K562 (cell line): ENCODE measurements at regions not wholly inside any gene's neighbourhood (a gene's known extent, or its start where the extent isn't known, plus 50 kb on each side); places are given as distances from the start of the nearest gene placed in this dataset.

Source experiments
- ATAC-seq: fragments of 200-7000 bp; cut with Tn5 transposase; 3 replicates; pipeline ENCODE4 v1.9.1; 2020; ENCODE audit warnings: moderate library complexity
- BruUV-seq: library from RNA; stranded (reverse); fragments of 400-500 nt; replicated peaks from 2 replicates; lab custom pipeline; 2021; lab: Mats Ljungman, UMichigan
- CTCF ChIA-PET: fragments of 300-600 bp; formaldehyde crosslinking; extraction: SDS; loops from one replicate; lab custom pipeline; 2021; ENCODE audit warnings: low intra/inter-chr PET ratio; lab: Yijun Ruan, JAX
- POLR2A ChIA-PET: fragments of 300-600, 350-650 bp; sonication (Branson Sonifier 250); formaldehyde crosslinking; extraction: SDS; loops from one replicate; lab custom pipeline; 2021; ENCODE audit warnings: antibody characterized with exemption, inconsistent platforms; lab: Yijun Ruan, JAX
- DNase-seq, 4 experiments: peaks; one replicate each; pipeline versions ENCODE4 v3.0.0 to v3.0.0-alpha.2; 2011 to 2018; ENCODE audit warnings: low spot score in 3 of 4, mixed read lengths in 3 of 4; ENCODE audit errors: extremely low read depth in 1 of 4
- FAIRE-seq: peaks from 2 replicates; lab custom pipeline; 2011; peaks lifted over from hg19 to GRCh38; lab: Jason Lieb, UNC
- H2AFZ ChIP-seq: 2 replicates; pipeline ENCODE4 v1.6.0; 2011; ENCODE audit warnings: low read depth, low read length, control low read depth, inconsistent platforms
- H3K27ac ChIP-seq: fragments of 200-600 bp; 3 replicates; pipeline ENCODE4 v1.8.0; 2011; ENCODE audit warnings: low read depth, mild to moderate bottlenecking, control low read depth, inconsistent platforms, low read length, moderate library complexity, mixed read lengths; ENCODE audit errors: extremely low read depth
- H3K27me3 ChIP-seq, 2 experiments: fragments of 300-600 bp in 1 of 2; 2 replicates in 1 of 2; 3 replicates in 1 of 2; pipeline versions ENCODE4 v1.6.0 to v1.8.0; 2011; ENCODE audit warnings: inconsistent platforms in 2 of 2, low read length in 2 of 2, mild to moderate bottlenecking in 1 of 2, mixed read lengths in 1 of 2, moderate library complexity in 1 of 2; ENCODE audit not compliant: control insufficient read depth in 2 of 2, insufficient read depth in 2 of 2
- H3K36me3 ChIP-seq: fragments of 300-600 bp; 3 replicates; pipeline ENCODE4 v1.8.0; 2011; ENCODE audit warnings: mild to moderate bottlenecking, low read length, inconsistent platforms; ENCODE audit not compliant: control insufficient read depth, insufficient read depth
- H3K4me1 ChIP-seq, 2 experiments: fragments of 200-600 bp in 1 of 2; replicated peaks in 1 of 2; 2 replicates in 1 of 2; 3 replicates in 1 of 2; pipeline versions ENCODE4 v1.5.1 to v1.8.0; 2011; ENCODE audit warnings: inconsistent platforms in 2 of 2, low read length in 2 of 2, mild to moderate bottlenecking in 1 of 2, mixed read lengths in 1 of 2, moderate library complexity in 1 of 2; ENCODE audit not compliant: control insufficient read depth in 2 of 2, insufficient read depth in 2 of 2
- H3K4me2 ChIP-seq: 2 replicates; pipeline ENCODE4 v1.6.1; 2011; ENCODE audit warnings: low read length, control low read depth, inconsistent platforms, mixed read lengths; ENCODE audit not compliant: insufficient read depth
- H3K4me3 ChIP-seq: fragments of 200-600 bp; sonication (generic), shearing (Covaris generic); 2 replicates; pipeline ENCODE4 v1.5.1; 2016; ENCODE audit warnings: control low read depth, inconsistent platforms
- H3K79me2 ChIP-seq: fragments of 200-600 bp; 3 replicates; pipeline ENCODE4 v1.8.0; 2011; ENCODE audit warnings: low read length, inconsistent platforms; ENCODE audit not compliant: control insufficient read depth, insufficient read depth
- H3K9ac ChIP-seq, 2 experiments: 2 replicates each; pipeline versions ENCODE4 v1.6.0 to v1.6.1; 2011; ENCODE audit warnings: low read depth in 2 of 2, low read length in 2 of 2, control low read depth in 1 of 2, inconsistent platforms in 1 of 2, mild to moderate bottlenecking in 1 of 2, mixed read lengths in 1 of 2; ENCODE audit not compliant: insufficient read depth in 1 of 2
- H3K9me1 ChIP-seq: one replicate; pipeline ENCODE4 v1.6.0; 2011; ENCODE audit warnings: inconsistent platforms, mild to moderate bottlenecking, low read length, moderate library complexity; ENCODE audit not compliant: control insufficient read depth, insufficient read depth
- H3K9me3 ChIP-seq: replicated peaks from 2 replicates; pipeline ENCODE4 v1.5.1; 2011; ENCODE audit warnings: low read depth, low read length, inconsistent platforms; ENCODE audit not compliant: control insufficient read depth, insufficient read depth
- H4K20me1 ChIP-seq: replicated peaks from 2 replicates; pipeline ENCODE4 v1.6.1; 2011; ENCODE audit warnings: low read length, inconsistent platforms, mixed read lengths; ENCODE audit not compliant: control insufficient read depth, insufficient read depth
- KLF16 ChIP-seq: IDR thresholded peaks from 2 replicates; pipeline ENCODE4 v1.6.1; 2016; ENCODE audit warnings: antibody characterized with exemption
- MNT ChIP-seq, 2 experiments: fragments of 450-650 bp; conservative IDR thresholded peaks; 2 replicates each; pipeline ENCODE4 v1.6.1; 2017; ENCODE audit warnings: mild to moderate bottlenecking in 2 of 2, moderate library complexity in 2 of 2
- PCBP2 ChIP-seq: fragments of 200-400 bp; formaldehyde crosslinking; IDR thresholded peaks from 2 replicates; pipeline ENCODE4 v1.6.1; 2018; ENCODE audit warnings: low read length, low read depth, mild to moderate bottlenecking, moderate library complexity; ENCODE audit not compliant: poor library complexity, severe bottlenecking
- SIN3A ChIP-seq, 2 experiments: fragments of 150-350 bp in 1 of 2; IDR thresholded peaks; 2 replicates each; pipeline ENCODE4 v1.6.1; 2011 to 2016; ENCODE audit warnings: borderline replicate concordance in 2 of 2, low read depth in 2 of 2, low read length in 2 of 2, mild to moderate bottlenecking in 2 of 2, moderate library complexity in 2 of 2; ENCODE audit not compliant: control insufficient read depth in 1 of 2
- SMARCA4 ChIP-seq: fragments of 450-650 bp; IDR thresholded peaks from 2 replicates; pipeline ENCODE4 v1.6.1; 2016
- ZNF174 ChIP-seq: fragments of 250-450 bp; sonication (Bioruptor Pico); IDR thresholded peaks from 2 replicates; pipeline ENCODE4 v1.4.0; 2020; ENCODE audit warnings: mild to moderate bottlenecking
- ZNF449 ChIP-seq: fragments of 250-450 bp; sonication (Bioruptor Pico); IDR thresholded peaks from 2 replicates; pipeline ENCODE4 v1.8.0; 2022; ENCODE audit warnings: moderate library complexity, mild to moderate bottlenecking, inconsistent platforms
- ZNF586 ChIP-seq: fragments of 450-650 bp; formaldehyde crosslinking; conservative IDR thresholded peaks from 2 replicates; pipeline ENCODE4 v1.4.0; 2020; ENCODE audit warnings: mild to moderate bottlenecking, moderate library complexity
- ZNF740 ChIP-seq, 3 experiments: fragments of 200-800 bp in 1 of 3; sonication (Bioruptor generic) in 1 of 3; sonication (generic) in 1 of 3; formaldehyde crosslinking in 1 of 3; IDR thresholded peaks; 2 replicates each; pipeline versions ENCODE4 v1.6.1 to v1.8.0; 2016 to 2022; ENCODE audit warnings: mild to moderate bottlenecking in 2 of 3, missing compliant biosample characterization in 2 of 3, missing genetic modification characterization in 2 of 3, missing genetic modification reagents in 1 of 3
- WGBS: fragments of 100-300 bp; shearing (Covaris generic); methylation state at CpG from one replicate; pipeline ENCODE4 v1.1.6; 2016; ENCODE audit warnings: low coverage, mixed read lengths; ENCODE audit not compliant: insufficient coverage; ENCODE audit errors: missing lambda C conversion rate; 5-methylcytosine and 5-hydroxymethylcytosine counted together
- in situ Hi-C: fragments of 300-500 bp; cut with MboI; formaldehyde crosslinking; loops from 4 replicates; pipeline ENCODE4 v1.15.0; 2018; ENCODE audit warnings: inconsistent platforms, mixed read lengths
- intact Hi-C: fragments of 100-400 bp; cut with micrococcal nuclease; formaldehyde crosslinking; loops from 2 replicates; pipeline ENCODE4 v1.14.2; 2022

GRCh38 chr5:166127766-166128570, 2163.5 kb upstream of the WWC1 start:
- H3K27me3 ChIP-seq, result no peaks in the 10 kb centered on the region
- H3K4me2 ChIP-seq, result no peak overlapping the region
- ATAC-seq (no peak), DNase-seq (no peak), FAIRE-seq (no peak)
- H3K79me2 ChIP-seq, result no peaks in the 10 kb centered on the region
- intact Hi-C loops, result no loop called here
- BruUV-seq, result no TSS peak
- no peaks in the 10 kb centered on the region for H3K4me1 ChIP-seq
- H3K36me3 ChIP-seq, result no peaks in the 10 kb centered on the region
- H3K9me1 ChIP-seq, result no peaks in the 10 kb centered on the region
- 2% methylated on average over 10 of the region's 10 CpGs for WGBS
- no peaks in the 10 kb centered on the region for H3K9me3 ChIP-seq
- in situ Hi-C loops, result no loop called here
- CTCF ChIA-PET, result no interaction called here
- H2AFZ ChIP-seq, result no peak overlapping the region
- no peak overlapping the region for H3K4me3 ChIP-seq
- no peaks in the 10 kb centered on the region for H4K20me1 ChIP-seq
- H3K9ac ChIP-seq, result no peak overlapping the region
- POLR2A ChIA-PET, result no interaction called here
- no peak overlapping the region for H3K27ac ChIP-seq
- TF ChIP-seq SMARCA4 (no peak), PCBP2 (no peak), ZNF586 (CRISPR knock-in tag) (no peak), ZNF174 (CRISPR knock-in tag) (no peak), MNT (conservative IDR thresholded peaks at IDR 0.05) (no peak), ZNF449 (no peak), SIN3A (IDR thresholded peaks at IDR 0.05; ENCODE audit: borderline replicate concordance in 2 of 2, control insufficient read depth in 1 of 2, low read depth in 2 of 2, low read length in 2 of 2) (no peak), ZNF740 (CRISPR knock-in tag; IDR thresholded peaks at IDR 0.05) (no peak), ZNF740 (tag; IDR thresholded peaks at IDR 0.05) (no peak), KLF16 (no peak)
